ENCODE measurements at regions not wholly inside any gene's neighbourhood (a gene's known extent, or its start where the extent isn't known, plus 50 kb on each side); places are given as distances from the start of the nearest gene placed in this dataset.
"Not testable (repeated sequence)": the region's sequence is repeated elsewhere in the genome, so short reads cannot be mapped to it uniquely, and the experiment has no call there.

DNA sequence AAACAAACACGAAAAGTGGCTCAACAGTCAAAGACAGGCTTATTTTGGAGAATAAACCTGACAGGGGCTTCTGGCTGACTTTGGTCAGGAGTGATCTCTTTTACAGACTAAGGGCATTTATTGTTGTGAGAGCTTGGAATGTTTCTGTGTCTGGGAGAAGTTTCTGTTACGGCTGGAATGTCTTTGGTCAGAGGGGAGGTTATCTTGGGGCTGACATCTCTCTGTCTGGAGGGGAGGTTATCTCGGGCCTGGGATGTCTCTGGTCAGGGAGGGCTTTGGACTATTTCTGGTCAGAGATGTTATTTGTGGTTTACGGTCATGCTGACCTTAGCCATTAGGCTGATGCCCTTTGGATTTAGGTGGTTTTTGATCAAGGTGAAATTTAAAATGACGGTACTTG is 345.5 kb upstream of the FSIP2 start:
- DNase-seq, result no peak

- no peak for DNase-seq
Measured at GRCh38 chr2:185402474-185402873, 336.1 kb upstream of the FSIP2 start.

- no peak for DNase-seq
Measured at GRCh38 chr2:185404578-185404977, 334.0 kb upstream of the FSIP2 start.

DNA sequence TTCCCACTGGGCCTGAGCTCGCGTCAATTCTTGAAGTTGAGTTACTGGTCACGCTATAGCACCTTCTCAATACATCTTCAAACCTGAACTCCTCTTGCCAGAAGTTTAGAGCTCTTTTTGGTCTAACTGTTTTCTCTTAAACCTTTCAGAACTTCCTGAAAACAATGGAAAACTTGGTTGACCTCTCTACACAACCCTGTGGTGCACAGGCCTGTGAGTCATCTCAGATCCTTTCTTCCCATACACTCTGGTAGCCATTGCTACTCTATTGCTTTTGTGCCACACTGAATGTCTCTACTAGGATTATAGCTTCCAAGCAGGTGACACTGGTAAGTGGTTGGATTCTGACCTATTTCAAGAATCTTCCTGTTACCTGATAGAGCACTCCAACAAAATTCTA is 321.5 kb upstream of the FSIP2 start:
- DNase-seq, result no peak

DNA sequence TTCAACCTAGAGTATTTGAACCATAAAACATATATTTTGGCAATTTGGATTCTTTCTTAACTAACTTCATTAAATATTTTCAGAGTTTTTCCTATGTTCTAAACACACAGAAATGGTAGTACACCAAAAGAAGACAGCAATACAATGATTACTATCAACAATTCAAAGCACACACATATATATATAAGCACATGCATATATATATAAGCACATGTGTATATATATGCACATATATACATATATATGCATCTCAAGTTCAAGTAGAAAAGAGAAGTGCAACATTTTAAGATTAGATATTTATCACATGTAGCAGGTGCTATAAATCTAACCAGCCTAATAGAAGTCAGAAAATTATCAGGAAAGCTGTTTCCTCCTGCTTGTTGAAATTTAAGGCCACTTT is 320.9 kb upstream of the FSIP2 start:
- DNase-seq, result no peak

GRCh38 chr2:185424958-185425629 is 313.5 kb upstream of the FSIP2 start:
- not testable (repeated sequence) for DNase-seq

DNA sequence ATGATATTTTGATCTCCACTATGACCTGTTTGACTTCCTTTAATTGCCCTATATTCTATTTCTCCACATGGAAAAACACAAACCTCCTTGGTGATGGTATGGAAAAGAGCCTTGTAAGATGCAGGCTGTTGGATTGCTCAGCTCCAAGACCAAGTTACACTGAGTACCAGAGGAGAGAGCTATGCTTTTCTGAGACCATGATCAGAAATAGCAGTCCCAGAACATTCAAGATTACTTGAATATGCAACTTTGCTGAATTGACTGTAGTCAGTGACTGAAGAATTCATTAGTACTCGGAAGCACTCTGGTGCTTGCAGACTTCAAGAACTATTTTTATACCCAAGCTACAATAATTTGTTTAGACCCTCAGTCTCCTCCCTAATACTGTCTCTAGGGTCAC is 310.6 kb upstream of the FSIP2 start:
- no peak for DNase-seq

DNA sequence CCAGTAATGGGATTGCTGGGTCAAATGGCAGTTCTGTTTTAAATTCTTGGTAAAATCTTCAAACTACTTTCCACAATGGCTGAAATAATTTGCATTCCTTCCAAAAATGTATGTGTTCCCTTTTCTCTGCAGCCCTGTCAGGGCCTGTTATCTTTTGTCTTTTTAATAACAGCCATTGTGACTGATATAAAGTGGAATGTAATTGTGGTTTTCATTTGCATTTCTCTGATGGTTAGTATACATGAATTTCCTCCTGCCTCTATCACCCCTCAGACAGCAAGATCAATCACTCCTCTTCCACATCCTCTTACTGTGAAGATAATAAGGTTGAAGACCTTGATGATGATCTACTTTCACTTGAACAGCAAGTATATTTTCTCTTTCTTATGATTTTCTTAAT is 304.8 kb upstream of the FSIP2 start:
- DNase-seq, result no peak

GRCh38 chr2:185436787-185437372 is 301.7 kb upstream of the FSIP2 start:
- no peak for DNase-seq

DNA sequence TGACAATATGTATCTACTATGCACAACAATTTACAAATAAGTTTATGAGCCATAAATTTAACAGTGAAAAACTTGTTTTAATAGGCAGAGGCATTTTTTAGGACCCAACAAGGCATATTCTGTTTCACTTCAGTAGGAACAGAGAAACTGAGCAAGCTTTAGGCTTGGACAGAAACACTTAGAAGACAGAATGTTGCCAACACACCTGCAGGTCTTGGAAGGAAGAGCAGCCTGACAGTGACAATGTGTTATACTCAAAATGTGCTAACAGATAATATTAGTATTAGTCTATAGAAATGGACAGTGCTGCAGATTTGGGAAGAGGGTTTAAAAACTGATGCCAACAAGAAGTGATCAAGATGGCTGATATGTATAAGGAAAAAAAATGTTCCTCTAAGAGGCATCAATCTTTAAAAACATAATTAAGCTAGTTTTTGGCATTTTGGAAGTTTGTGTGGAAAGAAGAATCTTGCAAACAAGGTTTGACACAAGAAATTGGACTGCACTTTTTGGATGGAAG is 297.1 kb upstream of the FSIP2 start:
- no peak for DNase-seq

GRCh38 chr2:185456517-185456916 is 282.1 kb upstream of the FSIP2 start:
- no peak for DNase-seq

GRCh38 chr2:185463481-185463880 is 275.1 kb upstream of the FSIP2 start:
- no peak for DNase-seq

GRCh38 chr2:185466915-185467314 is 271.7 kb upstream of the FSIP2 start:
- DNase-seq, result no peak

- DNase-seq, result no peak
Measured at GRCh38 chr2:185471441-185471840, 267.2 kb upstream of the FSIP2 start.

DNA sequence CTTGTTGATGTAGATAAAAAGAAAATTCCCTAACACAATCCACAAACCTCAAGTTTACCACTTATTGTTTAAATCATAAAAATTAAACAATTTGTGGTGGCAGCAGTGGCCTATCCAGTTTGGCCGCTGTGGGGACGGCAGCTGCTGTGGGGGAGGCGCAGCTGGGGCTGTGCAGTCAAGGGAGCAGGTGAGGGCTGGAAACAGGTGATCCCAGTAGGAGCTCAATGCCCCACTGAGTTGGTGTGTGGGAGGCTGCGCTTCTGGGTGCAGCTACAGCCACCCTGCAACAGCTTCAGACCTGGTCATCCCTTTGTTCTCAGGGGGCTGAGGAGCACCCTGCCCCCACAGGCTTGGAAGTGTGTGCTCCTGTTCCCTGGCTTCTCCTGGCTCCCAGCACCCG is 266.0 kb upstream of the FSIP2 start:
- no peak for DNase-seq

DNA sequence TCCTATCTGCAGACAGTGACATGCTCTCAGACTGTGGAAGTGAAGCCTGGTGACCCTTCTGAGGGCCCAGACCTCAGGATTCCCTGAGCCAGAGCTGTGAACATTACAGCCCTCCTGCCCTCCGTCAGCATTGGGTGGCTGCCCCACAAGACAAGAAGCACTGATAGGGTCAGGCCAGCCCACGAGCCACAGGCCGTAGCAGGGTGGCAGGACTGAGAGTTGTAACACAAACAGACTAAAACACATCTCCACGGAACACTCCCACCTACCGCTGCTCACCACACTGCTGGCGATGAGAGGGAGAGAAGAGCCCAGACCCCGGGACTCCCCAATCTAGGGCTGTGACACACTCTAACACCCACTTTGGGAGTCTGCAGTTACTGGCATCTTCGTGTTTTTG is 264.8 kb upstream of the FSIP2 start:
- DNase-seq, result no peak

DNA sequence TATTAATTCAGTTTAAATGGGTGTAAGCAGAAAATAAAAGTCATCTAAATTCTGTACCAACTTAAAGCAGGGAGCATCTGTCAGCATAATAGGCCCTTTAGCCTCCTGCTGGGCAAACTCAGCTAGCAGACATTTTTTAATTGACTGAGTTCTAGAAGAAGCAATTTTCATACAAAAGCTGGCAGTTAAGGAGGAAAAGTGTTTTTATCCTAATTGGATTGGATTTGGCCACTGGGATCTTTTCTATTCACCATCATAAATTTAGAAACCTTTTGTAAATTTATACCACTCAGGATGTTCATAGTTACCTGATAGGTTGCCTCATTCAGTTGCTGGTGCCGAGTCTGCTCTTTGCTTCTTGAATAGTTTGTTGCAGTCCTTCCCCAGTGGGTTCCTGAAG is 262.7 kb upstream of the FSIP2 start:
- no peak for DNase-seq

- DNase-seq, result no peak
Measured at GRCh38 chr2:185477452-185477851, 261.2 kb upstream of the FSIP2 start.

DNA sequence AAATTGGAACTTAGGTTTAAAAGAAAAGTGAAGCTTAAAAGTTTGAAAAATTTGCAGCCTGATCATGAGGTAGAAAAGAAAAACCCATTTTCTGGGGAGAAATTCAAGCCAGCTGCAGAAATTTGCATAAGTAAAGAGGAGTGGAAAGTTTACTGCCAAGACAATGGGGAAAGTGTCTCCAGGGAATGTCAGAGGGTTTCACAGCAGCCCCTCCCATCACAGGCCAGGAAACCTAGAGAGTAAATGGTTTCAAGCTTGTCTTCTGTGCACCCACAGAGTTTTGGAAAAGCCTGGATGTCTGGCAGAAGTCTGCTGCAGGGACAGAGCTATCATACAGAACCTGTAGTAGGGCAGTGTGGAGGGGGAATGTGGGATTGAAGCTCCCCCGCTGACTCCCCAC is 254.0 kb upstream of the FSIP2 start:
- no peak for DNase-seq

GRCh38 chr2:185502351-185502750 is 236.3 kb upstream of the FSIP2 start:
- no peak for DNase-seq

- no peak for DNase-seq
Measured at GRCh38 chr2:185507719-185508118, 230.9 kb upstream of the FSIP2 start.

- no peak for DNase-seq
Measured at GRCh38 chr2:185510060-185510459, 228.5 kb upstream of the FSIP2 start.

- no peak for DNase-seq
Measured at GRCh38 chr2:185511925-185512324, 226.7 kb upstream of the FSIP2 start.

DNA sequence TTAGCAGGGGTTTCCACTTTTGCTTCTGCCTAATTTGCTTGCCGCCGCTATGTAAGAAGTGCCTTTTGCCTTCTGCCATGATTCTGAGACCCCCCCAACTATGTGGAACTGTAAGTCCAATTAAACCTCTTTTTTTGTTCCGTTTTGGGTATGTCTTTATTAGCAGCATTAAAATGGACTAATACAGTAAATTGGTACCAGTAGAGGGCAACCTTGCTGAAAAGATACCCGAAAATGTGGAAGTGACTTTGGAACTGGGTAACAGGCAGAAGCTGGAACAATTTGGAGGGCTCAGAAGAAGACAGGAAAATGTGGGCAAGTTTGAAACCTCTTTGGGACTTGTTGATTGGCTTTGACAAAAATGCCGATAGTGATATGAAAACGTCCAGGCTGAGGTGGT is 216.1 kb upstream of the FSIP2 start:
- DNase-seq, result no peak

DNA sequence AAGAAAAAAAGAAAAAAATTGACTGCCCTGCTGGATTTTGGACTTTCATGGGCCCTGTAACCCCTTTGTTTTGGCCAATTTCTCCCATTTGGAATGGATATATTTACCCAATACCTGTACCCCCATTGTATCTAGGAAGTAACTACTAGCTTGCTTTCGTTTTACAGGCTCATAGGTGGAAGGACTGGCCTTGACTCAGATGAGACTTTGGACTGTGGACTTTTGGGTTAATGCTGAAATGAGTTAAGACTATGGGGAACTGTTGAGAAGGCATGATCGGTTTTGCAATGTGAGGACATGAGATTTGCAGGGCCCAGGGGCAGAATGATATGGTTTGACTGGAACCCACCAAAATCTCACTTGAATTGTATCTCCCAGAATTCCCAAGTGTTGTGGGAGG is 214.4 kb upstream of the FSIP2 start:
- DNase-seq, result not testable (repeated sequence)
